Upper lobe of left lung (tissue), 4 donors: ENCODE measurements at regions not wholly inside any gene's neighbourhood (a gene's known extent, or its start where the extent isn't known, plus 50 kb on each side); places are given as distances from the start of the nearest gene placed in this dataset.

Source experiments
- EP300 ChIP-seq, 4 donors: sonication (generic); formaldehyde crosslinking; IDR thresholded peaks; one replicate each; pipeline ENCODE4 v1.5.1; 2017; ENCODE audit warnings: antibody characterized with exemption in 4 of 4, control low read depth in 2 of 4
- POLR2A ChIP-seq, 4 donors: fragments of 450-650 bp; IDR thresholded peaks; one replicate each; pipeline ENCODE4 v1.5.1; 2016 to 2017; ENCODE audit warnings: antibody characterized with exemption in 4 of 4, mild to moderate bottlenecking in 2 of 4
- POLR2AphosphoS5 ChIP-seq, 2 donors: sonication (generic); formaldehyde crosslinking; IDR thresholded peaks; one replicate each; pipeline ENCODE4 v1.5.1; 2017; ENCODE audit warnings: antibody characterized with exemption in 2 of 2
- TF ChIP-seq, protein P1 (sequence below), 6 experiments: fragments of 450-650 bp in 4 of 6; fragments of 200-600 bp in 2 of 6; sonication (generic) in 2 of 6; IDR thresholded peaks; one replicate each; pipeline ENCODE4 v1.5.1; 2016 to 2019; ENCODE audit warnings: antibody characterized with exemption in 6 of 6

DNA sequence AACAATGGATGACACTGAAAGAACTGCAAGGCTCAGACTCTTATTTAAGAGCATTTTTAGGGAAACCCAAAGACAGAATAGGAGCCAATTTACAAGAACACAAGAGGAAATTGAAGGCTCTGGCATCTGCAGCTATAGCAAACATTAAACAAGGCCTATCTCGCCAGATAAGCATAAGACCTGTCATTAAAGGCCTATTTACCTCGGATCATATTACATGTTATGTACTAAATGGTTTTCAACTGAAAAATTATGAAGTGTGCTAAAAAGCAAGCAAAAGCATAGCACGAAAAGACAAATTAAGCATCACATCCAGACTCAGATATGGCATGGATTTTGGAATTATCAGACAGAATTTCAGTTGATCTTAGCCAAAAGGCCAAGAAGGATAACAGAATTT, 617.1 kb downstream of the SQOR start:
- TF ChIP-seq, protein P1, sequence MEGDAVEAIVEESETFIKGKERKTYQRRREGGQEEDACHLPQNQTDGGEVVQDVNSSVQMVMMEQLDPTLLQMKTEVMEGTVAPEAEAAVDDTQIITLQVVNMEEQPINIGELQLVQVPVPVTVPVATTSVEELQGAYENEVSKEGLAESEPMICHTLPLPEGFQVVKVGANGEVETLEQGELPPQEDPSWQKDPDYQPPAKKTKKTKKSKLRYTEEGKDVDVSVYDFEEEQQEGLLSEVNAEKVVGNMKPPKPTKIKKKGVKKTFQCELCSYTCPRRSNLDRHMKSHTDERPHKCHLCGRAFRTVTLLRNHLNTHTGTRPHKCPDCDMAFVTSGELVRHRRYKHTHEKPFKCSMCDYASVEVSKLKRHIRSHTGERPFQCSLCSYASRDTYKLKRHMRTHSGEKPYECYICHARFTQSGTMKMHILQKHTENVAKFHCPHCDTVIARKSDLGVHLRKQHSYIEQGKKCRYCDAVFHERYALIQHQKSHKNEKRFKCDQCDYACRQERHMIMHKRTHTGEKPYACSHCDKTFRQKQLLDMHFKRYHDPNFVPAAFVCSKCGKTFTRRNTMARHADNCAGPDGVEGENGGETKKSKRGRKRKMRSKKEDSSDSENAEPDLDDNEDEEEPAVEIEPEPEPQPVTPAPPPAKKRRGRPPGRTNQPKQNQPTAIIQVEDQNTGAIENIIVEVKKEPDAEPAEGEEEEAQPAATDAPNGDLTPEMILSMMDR (IDR thresholded peaks at IDR 0.05) = no peak
- TF ChIP-seq POLR2A (IDR thresholded peaks at IDR 0.05) (no peak), POLR2AphosphoS5 (IDR thresholded peaks at IDR 0.05) (no peak), EP300 (IDR thresholded peaks at IDR 0.05) (no peak)
